Immature natural killer cell (primary cell): ENCODE measurements at regions not wholly inside any gene's neighbourhood (a gene's known extent, or its start where the extent isn't known, plus 50 kb on each side); places are given as distances from the start of the nearest gene placed in this dataset.

Experiments
- DNase-seq, 3 donors: peaks; one replicate each; pipeline ENCODE4 v3.0.0; 2022; ENCODE audit warnings: mixed read lengths in 1 of 3
- H3K27ac Mint-ChIP-seq, 6 donors: one replicate each; pipeline ENCODE4 v1.8.0; 2020; ENCODE audit warnings: mixed read lengths in 6 of 6, mild to moderate bottlenecking in 5 of 6, inconsistent platforms in 4 of 6, moderate library complexity in 3 of 6
- H3K27me3 Mint-ChIP-seq, 3 donors: one replicate each; pipeline ENCODE4 v1.8.0; 2020 to 2021; ENCODE audit warnings: low read depth in 3 of 3, mild to moderate bottlenecking in 3 of 3, mixed read lengths in 3 of 3, moderate library complexity in 3 of 3, inconsistent platforms in 1 of 3
- H3K36me3 Mint-ChIP-seq, 3 donors: one replicate each; pipeline ENCODE4 v1.8.0; 2020; ENCODE audit warnings: mixed read lengths in 3 of 3, inconsistent platforms in 2 of 3, mild to moderate bottlenecking in 2 of 3
- H3K4me1 Mint-ChIP-seq, 2 donors: one replicate each; pipeline ENCODE4 v1.8.0; 2020; ENCODE audit warnings: inconsistent platforms in 2 of 2, mild to moderate bottlenecking in 2 of 2, mixed read lengths in 2 of 2, moderate library complexity in 1 of 2
- H3K4me3 Mint-ChIP-seq, 5 donors: one replicate each; pipeline ENCODE4 v1.8.0; 2020; ENCODE audit warnings: mild to moderate bottlenecking in 5 of 5, mixed read lengths in 5 of 5, inconsistent platforms in 3 of 5, moderate library complexity in 3 of 5
- H3K9me3 Mint-ChIP-seq, 6 donors: one replicate each; pipeline ENCODE4 v1.8.0; 2020; ENCODE audit warnings: mild to moderate bottlenecking in 6 of 6, mixed read lengths in 6 of 6, inconsistent platforms in 4 of 6, moderate library complexity in 3 of 6

DNA sequence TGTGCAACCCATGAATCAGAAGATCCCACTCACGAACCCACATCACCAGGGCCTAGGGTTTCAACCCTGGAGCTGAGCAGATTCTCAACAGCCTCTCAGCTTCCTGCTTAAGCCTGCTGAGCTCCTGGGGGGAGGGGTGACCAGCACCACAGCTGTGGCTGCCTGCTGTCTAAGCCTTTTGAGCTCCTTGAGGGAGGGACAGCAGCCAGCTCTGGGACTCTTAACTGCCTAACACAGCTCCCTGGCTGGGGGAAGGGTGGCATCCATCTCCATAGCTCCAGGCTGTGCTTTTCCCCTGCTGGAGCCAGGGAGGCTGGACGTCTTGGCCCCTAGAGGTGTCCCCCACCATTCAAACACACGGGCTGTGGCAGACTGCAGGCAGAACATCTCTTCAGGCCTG lies 250.3 kb downstream of the DMAC1 start:
- Mint-ChIP-seq H3K27ac (no peak overlapping the region), H3K4me3 (no peak overlapping the region)

DNA sequence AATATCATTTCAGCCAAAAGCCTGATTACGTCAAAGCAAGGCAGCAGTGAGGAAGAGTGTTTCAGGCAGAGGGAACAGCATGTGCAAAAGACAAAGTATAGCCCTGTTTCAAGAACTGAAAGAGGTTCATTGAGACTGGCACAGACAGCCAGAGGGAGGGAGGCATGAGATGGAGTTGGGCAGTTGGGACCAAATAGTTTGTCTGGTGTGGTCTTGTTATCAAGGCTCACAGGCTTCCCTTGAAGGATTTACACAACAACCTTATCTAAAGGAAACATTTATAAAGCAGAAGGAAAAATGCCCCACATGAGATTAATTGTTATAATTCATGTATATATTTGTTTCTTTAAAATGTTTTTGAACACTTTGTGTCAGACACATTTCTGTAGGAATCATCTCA lies 253.3 kb downstream of the DMAC1 start:
- Mint-ChIP-seq H3K9me3 (peaks cover 0 to 2% (median 0%) of the 10 kb centered on the region in 6 donors), H3K27me3 (peaks cover 0 to 17% (median 7%) of the 10 kb centered on the region in 3 donors), H3K27ac (no peak overlapping the region)

More for the DNA sequence above, 250.3 kb downstream of the DMAC1 start:
- Mint-ChIP-seq H3K27me3 (peaks cover under 1 to 15% (median 7%) of the 10 kb centered on the region in 3 donors), H3K9me3 (no peaks in the 10 kb centered on the region), H3K4me1 (no peaks in the 10 kb centered on the region), H3K36me3 (no peaks in the 10 kb centered on the region)
- no peak for DNase-seq

DNA sequence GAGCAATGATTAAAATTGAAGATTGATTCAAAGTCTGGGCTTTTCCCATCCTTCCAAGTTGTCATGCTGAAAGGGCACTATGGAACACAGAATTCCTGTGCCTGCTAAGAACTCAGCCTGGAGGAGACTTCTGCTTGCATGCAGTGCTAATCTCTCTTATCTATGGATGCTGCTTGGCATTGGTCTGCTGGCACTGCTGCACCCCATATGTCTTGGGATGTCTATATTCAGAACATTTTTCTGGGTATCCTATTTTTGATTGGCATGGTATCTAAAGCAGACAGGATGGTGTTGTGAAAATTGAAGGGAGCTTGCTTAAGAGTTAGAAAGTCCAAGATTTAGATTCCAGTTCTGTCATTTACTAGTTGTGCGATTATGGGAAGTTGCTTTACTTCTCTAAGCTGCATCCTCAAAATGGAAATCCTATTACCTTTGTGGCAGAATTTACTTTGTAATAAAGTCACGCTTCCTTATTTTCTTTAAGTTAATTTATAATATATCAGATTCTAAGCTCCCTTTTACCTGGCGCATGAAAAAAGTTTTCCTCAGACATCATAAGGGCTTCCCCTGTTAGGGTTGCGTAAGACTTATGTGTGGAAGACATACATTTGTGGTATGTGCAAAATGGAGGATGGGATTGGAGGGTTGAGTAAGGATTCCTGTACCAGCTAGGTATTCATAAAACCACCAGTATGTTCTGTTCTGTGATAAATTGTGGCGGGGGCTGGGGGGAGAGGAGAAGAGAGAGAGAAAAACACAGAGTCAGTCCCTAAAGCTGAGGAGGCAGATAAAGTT lies 254.0 kb downstream of the DMAC1 start:
- no peaks in the 10 kb centered on the region for H3K36me3 Mint-ChIP-seq
- H3K27me3 Mint-ChIP-seq, result peaks cover 0 to 13% (median 2%) of the 10 kb centered on the region in 3 donors
- no peak overlapping the region for H3K27ac Mint-ChIP-seq
- H3K9me3 Mint-ChIP-seq, result peaks cover 0 to 2% (median 0%) of the 10 kb centered on the region in 6 donors
- H3K4me1 Mint-ChIP-seq, result no peaks in the 10 kb centered on the region
- no peak overlapping the region for H3K4me3 Mint-ChIP-seq
- no peak for DNase-seq

More for the DNA sequence above, 253.3 kb downstream of the DMAC1 start:
- Mint-ChIP-seq H3K36me3 (no peaks in the 10 kb centered on the region), H3K4me3 (no peak overlapping the region), H3K4me1 (no peaks in the 10 kb centered on the region)
- DNase-seq, result no peak

DNA sequence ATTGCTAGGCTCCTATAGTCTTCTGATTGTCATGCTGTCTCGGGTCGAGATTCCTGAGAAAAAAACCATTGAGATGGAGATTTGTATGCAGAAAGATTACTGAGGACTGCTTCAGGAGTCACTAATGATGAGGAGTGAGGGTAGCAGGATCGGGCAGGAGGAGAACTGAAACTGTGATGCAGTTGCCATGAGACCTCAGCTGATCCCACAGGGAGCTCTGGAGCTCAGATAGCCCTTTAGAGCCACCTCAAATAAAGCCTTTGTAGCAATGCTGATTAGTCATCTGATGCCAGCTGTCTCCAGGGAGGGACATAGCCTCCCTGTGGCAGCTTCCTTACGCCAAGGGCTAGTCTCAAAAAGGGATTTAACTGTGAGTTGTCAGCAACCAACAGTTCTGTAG lies 256.9 kb downstream of the DMAC1 start:
- no peak for DNase-seq
- Mint-ChIP-seq H3K27ac (no peak overlapping the region), H3K9me3 (peaks cover 0 to 2% (median 0%) of the 10 kb centered on the region in 6 donors), H3K36me3 (no peaks in the 10 kb centered on the region), H3K27me3 (peaks cover 0 to 13% (median 5%) of the 10 kb centered on the region in 3 donors), H3K4me3 (no peak overlapping the region), H3K4me1 (no peaks in the 10 kb centered on the region)

DNA sequence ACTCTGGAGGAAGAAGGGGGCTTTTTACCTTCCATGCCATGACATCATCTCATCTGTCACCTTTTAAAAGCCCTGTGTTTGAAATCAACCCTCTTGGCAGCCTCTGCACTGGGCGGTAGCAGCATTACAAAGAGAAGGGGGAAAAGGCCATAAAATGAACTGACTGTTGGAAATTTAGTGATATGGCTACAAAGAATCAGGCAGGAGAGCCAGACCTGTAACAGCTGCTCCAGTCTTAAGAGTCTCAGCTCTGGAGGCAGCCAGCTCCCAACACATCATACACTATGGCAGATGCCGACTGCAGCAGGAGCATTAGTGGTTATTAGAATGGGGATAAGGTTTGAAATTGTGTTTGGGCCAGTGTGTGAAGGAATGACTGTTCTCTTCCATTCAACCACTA lies 257.5 kb downstream of the DMAC1 start:
- no peak overlapping the region for H3K4me3 Mint-ChIP-seq
- H3K9me3 Mint-ChIP-seq, result peaks cover 0 to 2% (median 0%) of the 10 kb centered on the region in 6 donors
- no peak overlapping the region for H3K27ac Mint-ChIP-seq
- peaks cover 1 to 11% (median 5%) of the 10 kb centered on the region in 3 donors for H3K27me3 Mint-ChIP-seq
- no peaks in the 10 kb centered on the region for H3K36me3 Mint-ChIP-seq
- H3K4me1 Mint-ChIP-seq, result no peaks in the 10 kb centered on the region
- no peak for DNase-seq

DNA sequence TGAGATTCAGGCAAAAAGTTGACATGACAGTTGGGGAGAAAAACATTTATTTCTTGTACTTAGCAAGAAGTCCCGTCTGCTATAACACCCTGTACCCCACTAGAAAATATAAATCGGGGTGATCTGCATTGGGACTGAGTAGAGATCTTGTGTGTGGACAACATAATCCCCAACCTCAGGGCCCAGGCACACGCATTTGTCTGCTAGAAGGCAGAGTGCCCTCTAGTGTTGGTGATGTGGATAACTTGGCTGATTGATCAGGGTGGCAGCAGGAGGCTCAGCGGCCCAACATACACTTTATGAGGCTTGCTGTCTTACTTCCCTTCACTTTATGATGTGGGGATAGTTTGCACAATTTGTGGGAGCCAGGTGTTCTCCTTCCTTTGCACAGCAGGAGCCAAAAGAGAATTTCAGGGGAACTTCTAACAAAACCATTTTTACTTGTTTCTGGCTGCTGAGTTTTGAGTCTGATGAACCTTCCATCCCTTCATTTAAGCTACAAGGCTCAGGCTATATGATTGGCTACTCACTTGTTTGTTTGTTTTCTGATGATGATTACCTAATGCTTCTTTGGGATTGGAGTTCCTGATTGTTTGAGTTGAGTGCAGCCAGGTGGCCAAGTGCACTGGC lies 263.2 kb downstream of the DMAC1 start:
- H3K27ac Mint-ChIP-seq, result no peak overlapping the region
- H3K9me3 Mint-ChIP-seq, result no peaks in the 10 kb centered on the region
- DNase-seq, result peak in 2 of 3 donors; percentile 2 to 4
- H3K4me3 Mint-ChIP-seq, result no peak overlapping the region
- no peaks in the 10 kb centered on the region for H3K36me3 Mint-ChIP-seq
- peaks cover 1 to 9% (median 6%) of the 10 kb centered on the region in 3 donors for H3K27me3 Mint-ChIP-seq
- no peaks in the 10 kb centered on the region for H3K4me1 Mint-ChIP-seq

DNA sequence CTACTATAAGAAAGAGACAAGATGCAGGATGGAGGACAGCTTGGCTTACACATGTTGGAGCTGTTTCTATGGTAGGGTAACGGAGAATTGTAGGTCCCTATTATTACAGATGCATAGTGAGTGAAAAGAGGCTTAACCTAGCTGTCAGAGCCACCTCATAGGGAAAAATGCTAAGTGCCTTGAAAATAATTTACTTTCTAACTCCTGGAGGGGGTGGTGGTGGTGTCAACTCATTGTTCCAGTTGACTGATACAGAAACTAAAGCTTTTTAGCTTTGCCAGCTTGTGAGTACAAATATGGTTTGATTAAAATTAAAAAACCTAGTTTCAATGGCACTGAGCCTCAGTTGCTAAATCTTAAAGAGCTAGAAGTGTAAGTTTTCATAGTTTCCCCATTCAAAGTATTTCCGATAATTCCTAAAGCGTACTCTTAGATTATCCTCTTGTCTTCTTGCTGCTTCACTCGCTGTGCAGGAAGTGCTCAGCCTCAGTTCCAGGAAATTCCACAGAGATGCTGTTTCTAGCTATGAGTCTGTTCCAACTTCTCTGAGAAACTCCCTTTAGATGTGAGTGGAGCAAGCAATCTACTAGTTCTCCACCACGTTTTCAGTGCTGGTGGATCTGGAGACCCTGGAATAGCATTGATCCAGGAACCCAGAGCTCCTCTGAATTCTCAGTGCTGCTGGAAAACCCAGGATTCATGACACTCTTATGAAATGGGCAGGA lies 265.2 kb downstream of the DMAC1 start:
- peaks cover 3 to 17% (median 7%) of the 10 kb centered on the region in 3 donors for H3K27me3 Mint-ChIP-seq
- H3K4me3 Mint-ChIP-seq, result no peak overlapping the region
- H3K27ac Mint-ChIP-seq, result no peak overlapping the region
- no peaks in the 10 kb centered on the region for H3K36me3 Mint-ChIP-seq
- DNase-seq, result no peak
- no peaks in the 10 kb centered on the region for H3K9me3 Mint-ChIP-seq
- no peaks in the 10 kb centered on the region for H3K4me1 Mint-ChIP-seq

DNA sequence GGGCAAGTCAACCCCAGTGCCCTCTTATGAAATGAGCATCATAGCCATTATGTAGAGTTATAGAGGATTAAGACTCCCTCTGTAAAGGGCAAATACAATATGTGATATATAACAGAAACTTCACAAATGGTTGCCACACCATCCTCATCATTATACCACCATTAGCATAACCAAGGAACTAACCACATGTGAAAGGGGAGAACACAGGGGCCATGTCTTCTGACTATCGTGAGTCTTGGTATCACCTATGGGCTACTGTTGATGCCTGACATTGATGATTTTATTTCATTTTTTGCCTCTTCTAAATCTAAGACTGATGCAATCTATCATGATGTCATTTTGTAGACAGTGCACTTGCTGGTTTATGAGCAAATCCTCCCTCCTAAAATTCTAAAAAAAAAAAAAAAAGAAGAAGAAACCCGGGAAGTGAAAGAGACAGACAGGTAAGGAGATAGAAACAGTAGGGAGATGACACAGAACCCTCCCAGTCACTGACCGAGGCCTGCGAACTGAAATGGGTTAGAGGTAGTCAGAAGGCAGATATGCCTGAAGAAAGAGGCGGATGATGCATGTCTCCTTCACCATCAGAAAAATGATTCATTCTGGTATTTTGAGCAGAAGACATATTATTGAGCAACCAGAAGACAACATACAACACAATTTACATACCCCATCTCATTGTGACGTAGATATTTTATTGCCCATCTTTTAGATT lies 266.0 kb downstream of the DMAC1 start:
- DNase-seq, result no peak
- Mint-ChIP-seq H3K4me3 (no peak overlapping the region), H3K36me3 (no peaks in the 10 kb centered on the region), H3K27ac (no peak overlapping the region), H3K4me1 (no peaks in the 10 kb centered on the region), H3K9me3 (no peaks in the 10 kb centered on the region), H3K27me3 (peaks cover 3 to 17% (median 7%) of the 10 kb centered on the region in 3 donors)

DNA sequence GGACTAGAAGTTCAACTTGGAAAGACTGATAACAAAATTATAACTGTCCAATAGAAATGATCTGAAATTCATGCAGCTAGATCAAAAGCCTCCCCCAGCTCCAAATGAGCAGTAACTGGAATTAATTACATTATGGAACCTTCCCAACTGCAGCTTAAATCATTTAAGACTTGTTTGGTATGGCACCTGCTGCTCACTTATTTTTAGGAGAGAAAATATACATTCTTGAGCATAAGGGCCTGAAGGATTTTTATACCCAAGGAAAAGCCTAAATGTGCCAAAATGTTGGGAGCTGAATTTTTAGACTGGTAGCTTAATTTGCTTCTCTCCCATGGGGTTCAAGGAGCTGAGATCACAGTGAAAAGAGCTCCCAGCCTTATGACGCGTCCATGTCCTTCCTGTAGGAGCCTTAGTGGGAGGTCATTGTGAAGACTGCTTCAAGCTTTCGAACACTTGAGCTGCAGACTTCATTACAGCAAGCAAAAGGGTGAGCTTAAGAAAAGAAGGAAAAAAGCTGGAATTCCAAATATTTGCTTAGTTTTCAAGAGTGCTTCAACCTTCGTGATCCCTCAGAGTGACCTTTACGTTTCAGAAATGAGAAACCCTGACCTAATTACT lies 276.0 kb downstream of the DMAC1 start:
- Mint-ChIP-seq H3K27me3 (peaks cover 0 to 2% (median 0%) of the 10 kb centered on the region in 3 donors), H3K4me3 (no peak overlapping the region), H3K36me3 (no peaks in the 10 kb centered on the region), H3K4me1 (no peaks in the 10 kb centered on the region), H3K27ac (no peak overlapping the region), H3K9me3 (no peaks in the 10 kb centered on the region)
- no peak for DNase-seq

DNA sequence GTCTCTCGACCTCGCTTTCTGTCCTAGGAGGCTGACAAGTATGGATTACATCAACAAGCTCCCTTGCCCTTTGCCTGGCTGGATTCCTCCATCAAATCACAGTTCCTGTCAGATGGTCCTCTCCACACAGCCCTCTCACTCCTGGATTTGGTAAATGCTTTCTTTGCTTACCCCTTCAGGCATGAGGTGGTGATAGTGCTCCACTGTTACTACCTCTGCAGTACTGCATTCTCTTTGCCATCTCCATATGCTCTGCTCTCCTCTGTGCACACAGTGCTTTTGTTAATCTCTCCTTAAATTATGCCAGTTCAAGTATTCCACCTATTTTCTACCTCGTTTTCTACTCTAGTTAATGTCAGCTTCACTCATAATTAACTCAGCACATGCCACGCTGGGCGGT lies 279.2 kb downstream of the DMAC1 start:
- H3K4me1 Mint-ChIP-seq, result no peaks in the 10 kb centered on the region
- H3K27ac Mint-ChIP-seq, result no peak overlapping the region
- DNase-seq, result no peak
- H3K4me3 Mint-ChIP-seq, result no peak overlapping the region
- no peaks in the 10 kb centered on the region for H3K9me3 Mint-ChIP-seq
- H3K36me3 Mint-ChIP-seq, result no peaks in the 10 kb centered on the region
- peaks cover 0 to 2% (median 2%) of the 10 kb centered on the region in 3 donors for H3K27me3 Mint-ChIP-seq

DNA sequence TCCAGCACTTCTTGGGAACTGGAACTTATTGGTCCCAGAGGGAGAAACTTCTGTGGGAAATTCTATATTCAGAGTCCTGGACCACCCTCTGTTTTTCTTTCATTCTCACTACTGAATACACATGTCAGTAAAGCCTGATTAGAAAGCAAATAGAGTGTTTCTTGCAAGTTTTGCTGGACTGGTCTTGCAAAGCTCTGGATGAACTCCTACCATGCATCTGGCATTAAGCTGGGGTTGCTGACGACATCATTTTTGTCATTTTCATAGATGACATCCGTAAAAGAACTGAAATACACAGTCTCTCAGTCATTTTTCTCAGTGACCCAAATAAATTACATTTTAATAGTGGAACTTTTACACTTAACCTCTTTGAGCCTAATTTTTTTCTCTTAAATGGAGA lies 283.2 kb downstream of the DMAC1 start:
- H3K27me3 Mint-ChIP-seq, result peaks cover 0 to 6% (median 2%) of the 10 kb centered on the region in 3 donors
- no peaks in the 10 kb centered on the region for H3K9me3 Mint-ChIP-seq
- no peaks in the 10 kb centered on the region for H3K4me1 Mint-ChIP-seq
- no peak overlapping the region for H3K4me3 Mint-ChIP-seq
- no peak overlapping the region for H3K27ac Mint-ChIP-seq
- DNase-seq, result no peak
- H3K36me3 Mint-ChIP-seq, result no peaks in the 10 kb centered on the region

DNA sequence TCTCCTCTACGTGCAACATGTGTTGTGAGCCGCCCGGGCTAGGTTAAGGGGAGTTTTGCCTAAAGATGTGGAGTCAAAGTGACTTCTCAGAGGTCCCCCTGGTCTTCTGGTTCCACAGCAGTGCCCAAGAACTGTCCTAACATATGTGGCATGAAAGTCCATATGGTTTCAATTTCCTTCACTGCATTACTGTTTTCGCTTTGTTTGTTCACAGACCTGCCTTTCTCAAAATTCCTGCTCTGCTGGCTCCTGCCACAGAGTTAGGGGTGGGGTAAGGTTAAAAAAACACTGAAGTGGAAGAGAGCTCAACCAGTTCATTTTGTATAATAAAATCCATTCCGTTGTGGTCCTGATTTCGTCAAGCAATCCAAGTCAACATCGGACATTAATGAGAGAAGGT lies 289.4 kb downstream of the DMAC1 start:
- Mint-ChIP-seq H3K27ac (no peak overlapping the region), H3K4me1 (no peaks in the 10 kb centered on the region), H3K9me3 (no peaks in the 10 kb centered on the region), H3K36me3 (no peaks in the 10 kb centered on the region), H3K4me3 (no peak overlapping the region), H3K27me3 (peaks cover 0 to 5% (median 0%) of the 10 kb centered on the region in 3 donors)
- DNase-seq, result no peak

DNA sequence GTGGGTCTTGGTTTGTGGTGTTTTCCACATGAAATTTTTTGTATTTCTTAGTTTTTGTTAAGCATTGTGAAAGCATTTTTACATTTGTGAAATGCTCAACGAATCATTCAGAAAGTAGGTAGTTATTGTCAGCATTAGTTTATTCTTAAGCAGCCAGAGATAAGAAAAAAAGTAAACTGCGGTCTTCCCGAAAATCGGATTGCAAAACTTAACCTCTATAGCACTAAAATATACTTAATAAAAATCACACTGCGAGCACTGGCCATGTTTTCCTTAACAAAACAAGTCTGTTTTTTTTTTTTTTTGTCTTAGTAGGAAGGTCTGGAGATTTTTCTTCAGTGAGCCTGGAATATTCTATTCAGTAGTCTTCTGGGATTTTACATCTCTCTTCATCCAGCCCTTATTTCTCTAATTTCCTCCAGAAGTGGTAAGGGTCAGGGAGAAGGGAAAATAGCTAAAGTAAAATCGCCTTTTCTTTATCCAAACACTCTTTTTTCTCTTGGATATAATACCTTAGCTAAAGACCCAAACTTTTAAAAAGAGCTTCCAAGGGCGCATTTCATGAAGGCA lies 289.9 kb downstream of the DMAC1 start:
- H3K36me3 Mint-ChIP-seq, result no peaks in the 10 kb centered on the region
- no peak for DNase-seq
- H3K4me1 Mint-ChIP-seq, result no peaks in the 10 kb centered on the region
- no peak overlapping the region for H3K27ac Mint-ChIP-seq
- peaks cover 0 to 5% (median 0%) of the 10 kb centered on the region in 3 donors for H3K27me3 Mint-ChIP-seq
- peaks cover 0 to 1% (median 0%) of the 10 kb centered on the region in 6 donors for H3K9me3 Mint-ChIP-seq
- no peak overlapping the region for H3K4me3 Mint-ChIP-seq
